ENCODE measurements at regions not wholly inside any gene's neighbourhood (a gene's known extent, or its start where the extent isn't known, plus 50 kb on each side); places are given as distances from the start of the nearest gene placed in this dataset.
A peak's percentile ranks its signal among the peaks of the same experiment; 100 is the strongest.

DNA sequence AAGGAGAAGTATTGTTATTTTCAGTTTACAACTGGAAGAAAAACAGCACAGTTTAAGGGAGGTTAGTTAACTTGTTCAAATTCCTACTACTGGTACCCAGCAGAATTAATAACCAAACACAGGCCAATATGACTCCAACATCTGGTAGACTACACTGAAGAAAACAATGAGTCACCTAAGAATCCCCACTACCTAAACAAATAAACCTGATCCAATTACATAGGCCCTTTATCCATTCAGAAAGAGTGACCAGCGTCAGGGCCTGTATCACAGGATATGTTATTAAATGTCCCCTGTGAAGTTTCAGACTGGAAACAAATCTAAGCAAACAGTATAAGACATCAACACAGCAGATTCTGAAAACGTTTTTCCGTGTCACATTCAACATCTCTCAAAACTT, 492.5 kb upstream of the INTU start:
- DNase-seq, result no peak

DNA sequence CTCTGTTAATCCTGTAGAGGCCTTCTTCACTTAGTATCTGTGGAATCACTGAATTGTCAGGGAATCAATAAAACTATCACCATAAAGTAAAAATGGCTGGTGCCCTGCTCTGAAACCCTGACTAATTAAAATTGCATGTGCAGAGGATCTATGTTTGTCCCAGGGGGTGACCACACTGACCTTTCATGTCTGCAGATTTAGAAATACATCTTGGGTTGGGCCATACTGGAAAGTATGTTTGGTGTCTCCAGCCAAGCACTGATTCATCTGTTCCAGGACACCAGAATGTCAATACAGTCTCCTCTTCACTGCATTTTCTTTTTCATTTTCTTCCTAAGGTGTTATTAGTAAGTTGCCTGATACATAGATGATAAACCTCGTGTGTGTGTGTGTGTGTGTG, 490.9 kb upstream of the INTU start:
- DNase-seq, result no peak

DNA sequence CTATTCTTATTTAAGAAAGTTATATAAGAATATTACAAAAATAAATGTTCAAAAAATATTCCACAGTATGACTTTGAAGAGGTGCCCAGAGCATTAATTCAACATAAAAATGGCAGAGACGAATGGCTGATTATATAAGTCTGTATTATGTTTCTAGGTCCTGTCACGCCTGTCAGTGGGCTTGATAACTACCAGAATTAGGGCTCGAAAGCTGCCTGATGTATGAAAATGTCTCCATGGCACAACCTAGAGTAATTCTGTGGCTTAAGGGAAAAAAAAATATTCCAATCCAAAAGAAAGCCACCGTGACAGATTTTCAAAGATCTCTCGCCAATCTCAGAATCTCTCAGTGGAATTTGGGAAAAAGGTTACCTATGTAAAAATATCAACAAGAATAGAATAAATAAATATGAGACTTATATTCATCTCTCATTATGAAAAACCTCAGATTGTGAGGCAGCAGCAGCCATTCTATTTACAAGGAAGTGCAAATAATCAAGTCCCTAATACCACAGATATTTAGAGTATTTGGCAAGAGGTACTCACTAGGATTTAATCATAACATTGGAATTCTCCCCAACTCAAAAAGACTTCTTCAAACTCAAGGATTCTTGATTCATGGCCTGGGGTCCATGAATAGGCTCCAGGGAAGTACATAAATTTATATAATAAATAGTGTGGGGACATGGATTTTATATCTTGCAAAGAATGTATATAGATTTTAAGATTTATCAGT, 489.1 kb upstream of the INTU start:
- DNase-seq, result no peak

DNA sequence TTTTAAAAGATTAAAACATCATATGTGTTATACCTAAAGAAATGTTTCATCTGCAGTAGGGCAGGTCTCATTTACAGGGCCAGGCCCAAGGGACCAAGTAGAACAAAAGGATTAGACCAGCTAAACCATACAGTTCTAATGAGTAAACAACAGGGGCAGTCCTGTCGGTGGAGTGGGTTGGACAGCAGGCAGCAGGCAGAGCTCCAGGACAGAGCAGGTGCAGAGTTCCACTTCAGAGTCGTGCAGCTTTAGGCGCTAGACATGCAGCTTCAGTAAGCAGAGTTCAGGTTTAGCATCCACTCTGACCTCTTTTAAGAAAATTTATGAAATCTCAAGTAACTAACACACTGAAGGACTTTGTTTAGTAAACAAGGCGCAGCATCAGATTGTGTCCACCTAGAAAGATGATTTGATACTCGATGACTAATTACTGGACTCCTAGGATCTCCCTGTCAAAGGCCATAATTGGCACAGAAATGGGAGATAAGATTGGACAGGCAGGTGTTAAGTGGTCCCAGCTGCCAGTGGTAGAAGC, 487.7 kb upstream of the INTU start:
- DNase-seq, result no peak

DNA sequence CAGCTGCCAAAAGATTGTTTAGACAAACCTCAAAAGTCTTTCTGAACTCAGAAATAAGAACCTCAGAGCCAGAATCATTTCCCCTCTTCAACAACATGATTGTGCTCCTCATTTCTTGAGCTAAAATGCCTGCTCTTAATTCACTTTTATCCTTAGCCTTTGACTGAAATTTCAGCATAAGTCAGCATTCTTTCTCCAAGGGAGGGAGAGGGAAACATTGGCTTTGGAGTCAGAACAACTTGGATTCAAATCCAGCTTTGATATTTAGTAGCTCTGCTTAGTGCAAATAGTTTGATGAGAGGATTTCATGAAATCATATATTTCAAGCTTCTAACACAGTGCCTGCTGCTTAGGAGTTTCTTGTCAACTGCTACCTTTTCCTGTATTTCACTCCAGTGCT, 484.6 kb upstream of the INTU start:
- DNase-seq, result no peak

DNA sequence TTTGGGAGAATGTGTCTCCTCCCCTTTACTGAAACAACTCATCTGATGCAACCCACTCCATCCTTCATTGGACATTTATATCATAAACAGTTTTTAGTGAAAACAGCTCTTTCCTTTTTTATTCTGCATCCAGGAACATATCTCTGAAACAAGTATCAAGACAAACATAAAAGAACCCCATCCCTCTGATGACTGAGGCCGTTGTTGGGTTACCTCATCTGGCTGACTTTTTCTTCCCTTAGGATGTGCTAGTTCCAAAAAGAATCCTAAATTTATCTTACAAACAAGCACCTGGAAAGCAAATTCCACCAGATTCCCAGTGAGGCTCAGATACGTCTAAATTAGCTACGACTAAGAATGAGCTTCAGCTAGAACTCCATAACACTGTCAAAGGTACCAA, 483.7 kb upstream of the INTU start:
- DNase-seq, result no peak

DNA sequence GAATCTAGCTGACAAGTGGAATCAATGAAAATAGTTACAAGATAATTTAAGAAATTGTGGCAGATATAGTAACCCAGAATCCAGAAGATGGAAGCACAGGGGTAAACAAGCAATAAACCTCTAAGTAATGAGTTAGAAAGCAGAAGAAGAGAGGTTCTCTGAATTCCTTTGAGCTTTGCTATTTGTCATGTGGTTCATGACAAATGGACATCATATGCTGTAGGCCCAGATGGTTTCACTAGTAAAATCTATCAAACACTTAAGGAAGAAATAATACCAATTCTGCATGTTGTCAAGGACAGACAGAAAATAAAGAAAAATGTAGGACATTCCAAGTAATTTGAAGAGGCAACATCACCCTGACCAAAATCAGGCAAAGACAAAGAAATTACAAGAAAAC, 480.8 kb upstream of the INTU start:
- DNase-seq, result no peak

DNA sequence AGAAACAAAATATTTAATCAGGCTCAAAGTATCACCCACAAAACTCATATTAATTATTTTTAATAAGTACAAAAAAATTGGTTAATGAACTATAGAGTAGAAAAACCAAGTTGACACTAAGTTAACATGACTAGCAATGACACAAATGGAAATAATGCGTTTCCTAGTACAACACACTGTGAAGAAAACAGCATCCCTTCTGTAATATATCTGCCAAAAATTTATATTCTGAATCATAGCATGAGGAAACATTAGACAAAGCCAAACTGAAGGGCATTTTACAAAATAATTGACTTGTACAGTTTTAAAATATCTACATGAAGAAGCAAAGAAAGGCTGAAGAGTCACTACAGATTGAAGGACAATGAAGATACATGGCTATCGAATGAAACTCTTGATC, 477.6 kb upstream of the INTU start:
- DNase-seq, result no peak

DNA sequence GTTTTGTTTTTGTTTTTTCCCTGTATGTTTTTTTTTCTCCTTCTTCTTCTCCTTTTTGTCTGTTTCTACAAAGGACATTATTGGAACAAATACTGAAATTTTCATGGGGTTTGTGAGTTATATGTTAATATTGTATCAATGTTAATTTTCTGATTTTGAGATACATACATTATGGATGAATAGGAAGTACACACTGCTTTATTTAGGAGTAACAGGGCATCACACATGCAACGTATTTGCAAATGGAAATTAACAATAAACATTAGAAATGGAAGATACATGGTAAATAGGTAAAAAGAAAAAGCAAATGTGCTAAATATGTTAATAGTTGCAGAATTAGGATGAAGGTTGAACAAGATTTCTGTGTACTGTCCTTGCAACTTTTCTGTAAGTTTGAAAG, 477.2 kb upstream of the INTU start:
- DNase-seq, result no peak

DNA sequence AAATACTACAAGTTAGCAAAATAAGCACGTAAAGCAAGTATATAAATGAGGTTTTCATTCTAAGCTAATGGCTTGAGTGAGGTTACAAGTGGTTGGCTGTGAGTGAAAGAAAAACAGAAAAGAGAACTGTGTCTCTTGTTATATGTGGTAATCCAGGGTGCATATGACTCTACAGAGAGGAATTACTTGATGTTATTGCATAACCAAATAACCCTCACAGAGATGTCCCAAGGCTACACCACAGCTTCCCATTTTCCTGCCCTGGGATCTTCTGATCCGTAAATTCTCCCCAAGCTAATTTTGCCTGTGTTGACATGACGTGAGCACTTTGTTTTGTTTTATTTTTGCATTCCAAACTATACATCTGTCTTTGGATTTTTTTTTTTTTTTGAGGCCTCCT, 470.0 kb upstream of the INTU start:
- no peak for DNase-seq

DNA sequence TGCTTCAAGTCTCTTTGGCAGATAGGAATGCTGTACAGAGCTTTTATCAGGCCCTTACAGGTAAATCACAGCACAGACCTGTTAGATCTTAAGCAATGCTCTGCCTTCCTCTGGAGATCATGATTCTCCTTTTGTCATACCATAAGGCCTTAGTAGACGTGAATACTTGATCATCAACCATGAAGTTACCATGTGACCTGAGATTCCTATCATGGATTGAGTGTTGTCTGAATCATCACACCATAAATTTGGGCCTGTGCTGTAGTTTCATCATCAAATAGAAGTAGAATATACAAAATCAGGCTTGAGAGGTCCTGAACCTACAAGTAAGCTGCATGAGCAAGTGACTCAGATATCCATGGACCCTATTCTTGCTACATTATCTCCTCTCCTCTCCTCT, 466.8 kb upstream of the INTU start:
- no peak for DNase-seq

DNA sequence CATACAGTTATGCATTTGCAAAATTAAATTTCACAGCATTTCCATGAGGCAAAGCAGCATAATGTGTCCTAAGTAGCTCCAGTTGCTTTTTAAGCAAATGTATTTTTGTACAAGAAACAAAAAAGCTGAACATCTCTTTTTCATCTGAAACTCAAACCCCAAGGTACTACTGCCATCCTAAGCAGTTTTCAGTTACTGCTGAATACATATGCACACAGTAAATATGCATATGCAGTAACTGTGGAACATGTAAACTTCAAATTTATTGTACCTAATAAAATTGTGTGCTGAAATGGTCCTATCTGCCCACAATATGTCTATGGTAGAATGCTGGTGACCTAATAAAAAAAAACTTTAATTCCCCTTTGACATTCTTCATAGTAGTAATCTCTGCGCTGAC, 458.6 kb upstream of the INTU start:
- DNase-seq, result no peak

DNA sequence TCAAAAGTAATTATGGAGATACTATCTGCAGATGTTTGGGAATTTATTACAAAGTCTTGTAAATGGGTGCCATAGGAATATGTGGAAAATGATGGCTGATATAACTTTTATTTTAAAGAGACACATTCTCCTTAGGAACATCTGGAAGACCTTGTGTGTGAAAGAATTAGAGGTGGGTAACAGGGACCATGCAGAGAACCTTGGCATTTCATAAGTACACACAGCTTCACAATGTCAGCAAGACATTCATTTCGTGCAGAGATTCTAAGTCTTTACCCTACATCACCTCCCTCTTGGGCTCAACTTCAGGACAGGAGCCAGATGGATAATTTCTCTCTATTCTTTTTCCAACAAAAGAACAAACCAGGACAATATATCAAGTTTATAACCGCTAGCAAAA, 458.1 kb upstream of the INTU start:
- DNase-seq, result no peak

DNA sequence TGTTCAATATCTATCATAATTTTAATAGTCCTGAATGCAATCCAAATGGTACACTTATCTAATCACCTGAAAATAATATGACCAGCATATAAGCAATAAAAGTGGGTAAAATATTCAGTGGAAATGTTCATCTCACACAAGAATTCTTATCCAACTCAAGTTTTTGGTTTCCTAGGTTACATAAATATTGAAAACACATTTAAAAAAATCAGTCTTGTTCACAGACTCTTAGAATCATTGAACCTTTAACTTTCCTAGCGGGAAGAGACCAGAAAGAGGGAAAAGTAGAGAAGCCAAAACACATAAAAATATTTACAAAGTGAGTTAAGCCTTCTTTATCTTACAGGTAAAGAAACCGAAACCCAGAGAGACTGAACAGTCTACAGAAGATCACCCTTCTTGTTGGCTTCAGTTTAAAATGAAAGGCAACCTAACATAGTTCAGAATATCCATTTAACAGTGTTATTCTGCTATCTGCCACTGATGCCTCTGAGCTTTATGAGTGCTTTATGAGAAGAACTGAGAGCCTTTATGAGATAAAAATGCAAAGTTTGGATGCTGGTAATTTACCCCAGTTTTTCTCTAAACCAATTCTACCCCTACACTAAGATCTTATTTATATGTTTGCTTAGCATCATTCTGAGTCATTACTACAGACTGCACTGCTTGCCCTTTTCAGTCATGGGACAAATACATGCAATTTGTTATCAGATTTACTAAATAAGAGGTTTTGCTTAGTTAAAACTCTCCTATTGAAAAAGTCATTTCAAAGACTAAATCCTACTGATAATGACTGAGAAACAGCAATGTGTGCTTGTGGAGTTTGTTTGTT, 453.3 kb upstream of the INTU start:
- DNase-seq, result no peak

DNA sequence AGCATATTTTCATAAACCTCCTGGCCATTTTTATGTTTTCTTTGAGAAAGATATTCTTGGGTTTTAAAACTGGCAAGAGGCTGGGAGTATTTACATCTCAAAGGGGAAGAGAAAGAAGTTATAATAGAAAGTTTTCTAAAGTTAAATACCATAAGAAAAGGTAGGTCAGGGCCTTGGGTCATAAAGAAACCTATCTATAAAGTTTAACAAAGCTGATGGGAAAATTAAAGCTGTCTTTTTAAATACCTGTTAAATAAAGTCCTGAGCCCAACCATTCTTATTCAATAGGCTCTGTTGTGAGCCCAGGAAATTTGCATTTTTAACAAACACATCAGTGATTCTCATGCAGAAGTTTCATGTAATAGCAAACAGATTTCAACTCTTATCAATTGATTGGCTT, 451.8 kb upstream of the INTU start:
- no peak for DNase-seq

DNA sequence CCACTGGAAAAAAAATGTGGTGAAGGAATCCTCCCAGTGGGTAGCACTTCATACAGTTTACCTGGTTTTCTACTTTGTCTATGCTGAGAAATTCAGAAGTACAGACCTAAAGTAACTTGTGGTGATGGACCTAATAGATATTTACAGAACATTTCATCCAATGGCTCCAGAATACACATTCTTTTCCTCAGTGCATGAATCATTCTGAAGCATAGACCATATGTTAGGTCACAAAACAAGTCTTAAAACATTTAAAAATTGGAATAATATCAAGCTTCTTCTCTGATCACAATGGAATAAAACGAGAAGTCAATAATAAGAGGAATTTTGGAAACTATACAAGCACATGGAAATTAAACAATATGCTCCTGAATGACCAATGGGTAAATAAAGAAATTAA, 450.1 kb upstream of the INTU start:
- no peak for DNase-seq

DNA sequence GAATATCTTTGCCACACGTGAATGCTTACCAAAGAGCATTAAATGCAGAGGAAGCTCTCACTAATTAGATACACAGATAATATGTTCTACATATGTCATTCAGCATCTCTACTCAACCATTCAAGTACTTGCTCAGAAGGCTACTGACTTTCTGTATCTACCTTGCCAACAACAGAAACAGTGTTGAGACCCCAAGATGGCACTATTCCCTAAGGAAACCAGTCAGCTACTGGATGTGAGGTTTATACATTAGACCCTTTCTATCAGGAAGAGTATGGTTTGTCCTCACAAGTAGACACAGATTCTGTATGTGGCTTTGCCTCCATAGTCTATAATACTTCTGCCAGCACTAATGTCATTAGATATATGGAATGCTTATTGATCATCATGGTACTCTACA, 443.9 kb upstream of the INTU start:
- no peak for DNase-seq

DNA sequence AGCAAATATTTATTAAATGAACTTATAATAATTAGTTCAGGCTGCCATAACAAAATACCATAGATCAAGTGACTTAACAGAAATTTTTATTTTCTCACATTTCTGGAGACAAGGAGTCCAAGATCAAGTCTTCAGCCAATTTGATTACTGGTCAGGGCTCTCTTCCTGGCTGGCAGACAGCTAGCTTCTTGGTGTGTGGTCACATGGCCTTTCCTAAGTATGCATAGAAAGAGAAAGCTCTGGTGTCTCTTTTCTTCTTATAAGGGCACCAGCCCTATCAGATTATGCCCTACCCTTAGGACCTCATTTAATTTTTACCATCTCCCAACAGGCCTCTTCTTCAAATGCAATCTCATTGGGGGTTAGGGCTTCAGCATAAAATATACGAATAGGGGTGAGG, 438.5 kb upstream of the INTU start:
- DNase-seq, result no peak

DNA sequence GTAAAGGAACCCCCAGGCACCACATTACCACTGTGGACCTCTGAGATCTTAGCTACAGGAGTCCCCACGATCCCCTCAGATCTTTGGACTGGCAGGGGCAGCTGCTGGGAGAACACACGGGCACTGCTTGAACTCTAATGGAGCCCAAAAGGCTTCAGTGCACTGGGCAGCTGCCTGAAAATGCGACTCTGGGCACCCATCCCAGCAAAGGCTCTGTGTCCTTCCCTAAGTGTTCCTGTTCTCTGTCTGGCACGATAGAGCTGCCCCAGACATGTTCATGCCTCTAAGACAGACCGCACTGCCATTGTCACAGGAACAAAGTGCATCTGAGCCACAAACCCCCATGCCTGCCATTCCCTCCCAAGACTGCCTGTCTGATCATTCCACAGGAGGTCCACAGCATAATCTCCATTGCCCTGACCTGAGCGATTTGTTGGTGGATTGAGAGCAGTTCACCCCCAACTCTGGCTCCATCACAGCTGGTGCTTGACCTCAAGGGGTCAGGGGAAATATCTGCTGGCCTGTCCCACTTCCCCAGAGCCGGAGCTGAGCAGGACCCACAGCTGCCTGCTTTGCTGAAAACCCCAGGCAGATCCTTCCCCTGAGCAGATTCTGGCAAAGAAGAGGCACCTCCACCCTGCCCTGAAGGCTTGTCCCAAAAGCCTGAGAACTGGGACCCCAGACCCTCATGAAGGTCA, 436.0 kb upstream of the INTU start:
- peak in 13 of 56 donors; percentile 1 to 35 (median 5) for DNase-seq

DNA sequence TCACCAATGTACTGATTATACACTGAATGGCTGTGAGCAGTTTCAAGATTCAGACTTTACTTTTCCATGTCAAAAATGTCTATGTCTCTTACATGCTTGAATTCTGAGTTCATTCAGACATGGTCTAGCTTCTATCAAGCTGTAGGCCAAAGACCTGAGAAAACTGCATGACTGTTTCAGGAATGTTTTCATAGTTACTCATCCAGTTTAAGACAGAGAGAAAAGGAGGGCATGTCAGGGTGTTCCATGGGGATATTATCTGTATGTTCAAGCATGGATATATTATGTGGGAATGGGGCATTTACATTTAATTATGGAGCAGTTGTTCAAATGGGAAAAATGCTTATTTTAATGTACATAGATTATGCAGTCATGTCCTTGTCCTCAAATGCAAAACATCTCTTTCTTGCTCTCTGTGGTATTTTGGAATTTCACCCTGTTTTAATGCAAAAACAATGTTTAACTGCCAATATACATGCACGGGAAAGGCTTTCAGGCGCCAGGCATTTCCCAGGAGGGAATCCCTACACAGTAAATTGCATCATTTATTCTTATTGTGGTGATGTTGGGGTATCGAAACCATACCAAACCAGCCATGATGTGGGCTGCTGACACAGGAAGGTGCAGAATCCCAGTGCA, 429.1 kb upstream of the INTU start:
- DNase-seq, result no peak

DNA sequence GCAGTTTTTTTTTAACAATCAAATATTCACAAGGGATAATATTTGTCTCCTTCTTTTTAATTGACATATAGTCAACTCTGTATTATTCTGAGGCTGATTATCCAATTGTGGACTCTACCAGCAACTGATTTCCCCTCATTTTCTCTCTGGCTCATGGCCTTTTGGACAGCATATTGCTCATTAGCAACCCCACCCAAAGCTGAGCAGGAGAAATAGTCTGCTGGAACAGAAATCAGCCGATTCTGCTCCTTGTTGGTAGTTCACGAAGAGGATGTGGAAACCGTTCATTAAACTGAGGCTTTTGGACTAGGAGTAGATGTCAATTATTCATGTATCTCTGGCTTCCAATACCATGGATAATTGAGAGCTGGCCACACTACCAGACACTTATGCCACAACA, 428.4 kb upstream of the INTU start:
- DNase-seq, result no peak

DNA sequence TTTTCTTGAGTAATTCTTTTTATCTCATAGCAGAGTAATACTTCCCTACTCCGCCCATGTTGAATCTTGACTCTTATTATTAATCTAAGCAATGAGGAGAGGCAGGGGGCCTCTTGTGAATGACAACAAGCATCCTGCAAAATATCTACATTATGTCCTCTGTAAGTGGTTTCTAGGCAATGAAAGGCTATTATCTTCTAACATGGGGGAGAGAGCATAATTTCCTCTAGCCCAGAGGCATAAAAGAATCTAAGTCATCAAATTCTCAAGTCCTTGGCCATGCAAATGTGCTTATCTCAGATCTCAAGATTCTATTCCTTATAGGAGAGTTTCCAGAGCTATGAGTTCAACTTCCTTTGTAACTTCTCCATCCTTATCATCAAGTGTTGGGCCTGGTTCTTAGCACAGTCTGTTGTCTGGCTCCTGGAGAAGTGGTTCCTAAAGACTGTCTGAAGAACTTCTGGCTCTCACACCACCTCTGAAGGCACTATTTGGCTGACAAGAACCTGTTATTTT, 423.1 kb upstream of the INTU start:
- DNase-seq, result no peak
